NB4 (cell line): ENCODE measurements at regions not wholly inside any gene's neighbourhood (a gene's known extent, or its start where the extent isn't known, plus 50 kb on each side); places are given as distances from the start of the nearest gene placed in this dataset.

Experiments
- CTCF ChIP-seq: IDR thresholded peaks from one replicate; pipeline ENCODE4 v1.5.1; 2012; ENCODE audit warnings: low read depth, low read length
- MAX ChIP-seq: IDR thresholded peaks from 2 replicates; pipeline ENCODE4 v1.6.1; 2011; ENCODE audit warnings: low read depth, low read length

DNA sequence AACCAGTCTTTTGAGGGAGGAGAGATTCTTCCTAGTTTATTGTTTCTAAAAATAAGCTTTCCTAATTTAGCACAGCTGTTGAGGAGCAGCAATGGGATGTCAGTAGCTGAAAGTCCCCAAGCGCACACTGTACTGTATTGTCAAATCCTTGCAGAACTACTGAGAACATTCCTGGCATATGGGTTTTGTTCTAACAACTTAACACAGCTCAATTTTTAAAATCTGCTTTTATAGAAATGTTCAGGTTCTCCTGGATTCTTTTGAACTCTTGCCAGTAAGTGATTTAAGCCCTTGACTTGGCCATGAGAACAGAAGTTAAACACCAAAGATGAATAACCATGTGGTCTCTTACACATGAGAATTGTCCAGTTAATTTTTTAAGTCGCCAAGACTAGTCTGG, 218.6 kb downstream of the FAT3 start:
- TF ChIP-seq CTCF: no peak
- TF ChIP-seq MAX: no peak
